HG03460 (cell line): ENCODE measurements at regions not wholly inside any gene's neighbourhood (a gene's known extent, or its start where the extent isn't known, plus 50 kb on each side); places are given as distances from the start of the nearest gene placed in this dataset.

ENCODE experiments used
- ATAC-seq: cut with Tn5 transposase; IDR thresholded peaks from one replicate; pipeline ENCODE4 v1.9.1; 2021; ENCODE audit not compliant: unreplicated experiment

- no peak for ATAC-seq
Measured at GRCh38 chr6:77181749-77182148, 281.5 kb downstream of the HTR1B start.

GRCh38 chr6:77180326-77180725, 283.0 kb downstream of the HTR1B start:
- ATAC-seq, result no peak

- ATAC-seq, result no peak
Measured at GRCh38 chr6:77178821-77179220, 284.5 kb downstream of the HTR1B start.

- no peak for ATAC-seq
Measured at GRCh38 chr6:77177470-77177869, 285.8 kb downstream of the HTR1B start.

- ATAC-seq, result no peak
Measured at GRCh38 chr6:77173472-77174074, 289.7 kb downstream of the HTR1B start.

GRCh38 chr6:77172578-77172977, 290.7 kb downstream of the HTR1B start:
- no peak for ATAC-seq

- ATAC-seq, result no peak
Measured at GRCh38 chr6:77159730-77160129, 303.6 kb downstream of the HTR1B start.

- no peak for ATAC-seq
Measured at GRCh38 chr6:77151241-77151640, 312.1 kb downstream of the HTR1B start.

GRCh38 chr6:77150736-77151135, 312.6 kb downstream of the HTR1B start:
- ATAC-seq, result no peak

- no peak for ATAC-seq
Measured at GRCh38 chr6:77145244-77145643, 318.0 kb downstream of the HTR1B start.

GRCh38 chr6:77143659-77144447, 319.4 kb downstream of the HTR1B start:
- ATAC-seq, result no peak

- no peak for ATAC-seq
Measured at GRCh38 chr6:77136086-77136485, 327.2 kb downstream of the HTR1B start.

- no peak for ATAC-seq
Measured at GRCh38 chr6:77133031-77133430, 330.3 kb downstream of the HTR1B start.

GRCh38 chr6:77131426-77131825, 331.9 kb downstream of the HTR1B start:
- no peak for ATAC-seq

GRCh38 chr6:77124604-77125003, 338.7 kb downstream of the HTR1B start:
- no peak for ATAC-seq

- no peak for ATAC-seq
Measured at GRCh38 chr6:77123527-77123926, 339.8 kb downstream of the HTR1B start.

GRCh38 chr6:77106992-77107391, 356.3 kb downstream of the HTR1B start:
- ATAC-seq, result no peak

- no peak for ATAC-seq
Measured at GRCh38 chr6:77105091-77105490, 358.2 kb downstream of the HTR1B start.

GRCh38 chr6:77097940-77098339, 365.4 kb downstream of the HTR1B start:
- no peak for ATAC-seq

GRCh38 chr6:77095936-77096627, 367.2 kb downstream of the HTR1B start:
- no peak for ATAC-seq

GRCh38 chr6:77094821-77095220, 368.5 kb downstream of the HTR1B start:
- ATAC-seq, result no peak

- no peak for ATAC-seq
Measured at GRCh38 chr6:77092971-77093370, 370.3 kb downstream of the HTR1B start.
